ENCODE measurements at regions not wholly inside any gene's neighbourhood (a gene's known extent, or its start where the extent isn't known, plus 50 kb on each side); places are given as distances from the start of the nearest gene placed in this dataset.

- Histone ChIP-seq H3K27me3 (ENCODE audit: insufficient read depth, low read length, poor library complexity) (no peaks in the 10 kb centered on the region), H3K36me3 (ENCODE audit: insufficient read depth, low read length) (no peaks in the 10 kb centered on the region), H3K79me2 (ENCODE audit: insufficient read depth, low read length) (no peaks in the 10 kb centered on the region), H3K9me3 (ENCODE audit: insufficient read depth, low read length, severe bottlenecking) (no peaks in the 10 kb centered on the region), H4K20me1 (ENCODE audit: insufficient read depth, low read length) (no peaks in the 10 kb centered on the region), H3K4me3 (ENCODE audit: low read depth in 1 of 2, low read length in 2 of 2) (no peak overlapping the region), H3K9ac (ENCODE audit: low read depth, low read length) (no peak overlapping the region), H3K4me2 (ENCODE audit: insufficient read depth, low read length) (no peak overlapping the region), H2AFZ (ENCODE audit: low read depth, low read length) (no peak overlapping the region), H3K4me1 (ENCODE audit: insufficient read depth, low read length) (no peaks in the 10 kb centered on the region), H3K27ac (ENCODE audit: low read length) (no peak overlapping the region)
- ATAC-seq (ENCODE audit: insufficient read depth, low read depth) (no peak), DNase-seq (no peak)
- TF ChIP-seq EZH2 (IDR thresholded peaks at IDR 0.05; ENCODE audit: borderline replicate concordance, low read depth, low read length, severe bottlenecking) (no peak), CTCF (IDR thresholded peaks at IDR 0.05; ENCODE audit: borderline replicate concordance, extremely low read depth, low read length, poor library complexity, severe bottlenecking) (no peak)
Measured at GRCh38 chr2:77578354-77578753, 56.2 kb upstream of the LRRTM4 start.

- ATAC-seq (ENCODE audit: insufficient read depth, low read depth) (no peak), DNase-seq (no peak)
- Histone ChIP-seq H3K4me3 (ENCODE audit: low read depth in 1 of 2, low read length in 2 of 2) (no peak overlapping the region), H3K27me3 (ENCODE audit: insufficient read depth, low read length, poor library complexity) (no peaks in the 10 kb centered on the region), H3K36me3 (ENCODE audit: insufficient read depth, low read length) (no peaks in the 10 kb centered on the region), H2AFZ (ENCODE audit: low read depth, low read length) (no peak overlapping the region), H3K9me3 (ENCODE audit: insufficient read depth, low read length, severe bottlenecking) (no peaks in the 10 kb centered on the region), H4K20me1 (ENCODE audit: insufficient read depth, low read length) (no peaks in the 10 kb centered on the region), H3K79me2 (ENCODE audit: insufficient read depth, low read length) (no peaks in the 10 kb centered on the region), H3K4me1 (ENCODE audit: insufficient read depth, low read length) (no peaks in the 10 kb centered on the region), H3K27ac (ENCODE audit: low read length) (no peak overlapping the region), H3K4me2 (ENCODE audit: insufficient read depth, low read length) (no peak overlapping the region), H3K9ac (ENCODE audit: low read depth, low read length) (no peak overlapping the region)
- TF ChIP-seq CTCF (IDR thresholded peaks at IDR 0.05; ENCODE audit: borderline replicate concordance, extremely low read depth, low read length, poor library complexity, severe bottlenecking) (no peak), EZH2 (IDR thresholded peaks at IDR 0.05; ENCODE audit: borderline replicate concordance, low read depth, low read length, severe bottlenecking) (no peak)
Measured at GRCh38 chr2:77579076-77579769, 57.0 kb upstream of the LRRTM4 start.

- DNase-seq, result no peak
- TF ChIP-seq CTCF (IDR thresholded peaks at IDR 0.05; ENCODE audit: borderline replicate concordance, extremely low read depth, low read length, poor library complexity, severe bottlenecking) (no peak), EZH2 (IDR thresholded peaks at IDR 0.05; ENCODE audit: borderline replicate concordance, low read depth, low read length, severe bottlenecking) (no peak)
- Histone ChIP-seq H3K36me3 (ENCODE audit: insufficient read depth, low read length) (no peaks in the 10 kb centered on the region), H3K27ac (ENCODE audit: low read length) (no peak overlapping the region), H3K9me3 (ENCODE audit: insufficient read depth, low read length, severe bottlenecking) (no peaks in the 10 kb centered on the region), H3K4me3 (ENCODE audit: low read depth in 1 of 2, low read length in 2 of 2) (no peak overlapping the region), H3K4me2 (ENCODE audit: insufficient read depth, low read length) (no peak overlapping the region), H3K9ac (ENCODE audit: low read depth, low read length) (no peak overlapping the region), H3K4me1 (ENCODE audit: insufficient read depth, low read length) (no peaks in the 10 kb centered on the region), H4K20me1 (ENCODE audit: insufficient read depth, low read length) (no peaks in the 10 kb centered on the region), H3K79me2 (ENCODE audit: insufficient read depth, low read length) (no peaks in the 10 kb centered on the region), H2AFZ (ENCODE audit: low read depth, low read length) (no peak overlapping the region), H3K27me3 (ENCODE audit: insufficient read depth, low read length, poor library complexity) (no peaks in the 10 kb centered on the region)
- ATAC-seq (ENCODE audit: insufficient read depth, low read depth), result no peak
Measured at GRCh38 chr2:77588438-77588837, 66.3 kb upstream of the LRRTM4 start.

Data from DND-41 (cell line).